ENCODE measurements at regions not wholly inside any gene's neighbourhood (a gene's known extent, or its start where the extent isn't known, plus 50 kb on each side); places are given as distances from the start of the nearest gene placed in this dataset.

- no peak for DNase-seq (ENCODE audit: low spot score)
- Histone ChIP-seq H3K9me3 (ENCODE audit: low read length) (peaks cover 11% of the 10 kb centered on the region), H3K79me2 (ENCODE audit: insufficient read depth, low read length) (no peaks in the 10 kb centered on the region), H3K9ac (ENCODE audit: insufficient read depth, low read depth, low read length) (no peak overlapping the region), H2AFZ (ENCODE audit: low read length) (no peak overlapping the region), H3K27me3 (ENCODE audit: control insufficient read depth in 1 of 2, insufficient read depth in 2 of 2, low read length in 2 of 2) (no peaks in the 10 kb centered on the region), H3K27ac (ENCODE audit: extremely low read length, insufficient read depth, low read length) (no peak overlapping the region), H4K20me1 (ENCODE audit: insufficient read depth, low read length) (no peaks in the 10 kb centered on the region), H3K4me3 (replicated peaks in 1 of 3; ENCODE audit: insufficient read depth in 1 of 3, low read depth in 2 of 3, low read length in 3 of 3) (no peak overlapping the region), H3K4me1 (ENCODE audit: insufficient read depth, low read length) (no peaks in the 10 kb centered on the region), H3K36me3 (replicated peaks in 1 of 2; ENCODE audit: control insufficient read depth in 1 of 2, insufficient read depth in 2 of 2, low read length in 2 of 2) (no peaks in the 10 kb centered on the region), H3K4me2 (ENCODE audit: low read depth, low read length) (no peak overlapping the region)
- in situ Hi-C loops (cut with HindIII; ENCODE audit: extremely low pct_ligation_motif_present, low pct_unique_long_range_greater_than_20kb) (no loop called here), intact Hi-C loops (cut with micrococcal nuclease; ENCODE audit: unreplicated experiment) (no loop called here)
- no TSS peak for BruUV-seq (replicated peaks)
- ATAC-seq: no peak
- POLR2A ChIA-PET: no interaction called here
- CTCF ChIA-PET (ENCODE audit: low intra/inter-chr PET ratio, low total read pairs): no interaction called here
- TF ChIP-seq HOXA9 (CRISPR knock-in tag; IDR thresholded peaks at IDR 0.05; ENCODE audit: borderline replicate concordance): no peak
- TF ChIP-seq ZNF224 (CRISPR knock-in tag; IDR thresholded peaks at IDR 0.05): no peak
- TF ChIP-seq AGO1 (IDR thresholded peaks at IDR 0.05; ENCODE audit: low read depth, low read length, poor library complexity, severe bottlenecking): no peak
- no peak for TF ChIP-seq ZGPAT (CRISPR knock-in tag; IDR thresholded peaks at IDR 0.05)
- TF ChIP-seq HOXD1 (CRISPR knock-in tag; IDR thresholded peaks at IDR 0.05): no peak
- no peak for TF ChIP-seq ZNF83 (CRISPR knock-in tag; IDR thresholded peaks at IDR 0.05; ENCODE audit: borderline replicate concordance)
- no peak for TF ChIP-seq CHCHD3 (CRISPR knock-in tag; IDR thresholded peaks at IDR 0.05)
- no peak for TF ChIP-seq MAFG (CRISPR knock-in tag; IDR thresholded peaks at IDR 0.05)
- TF ChIP-seq ZSCAN30 (CRISPR knock-in tag; IDR thresholded peaks at IDR 0.05): no peak
- TF ChIP-seq, protein P1, sequence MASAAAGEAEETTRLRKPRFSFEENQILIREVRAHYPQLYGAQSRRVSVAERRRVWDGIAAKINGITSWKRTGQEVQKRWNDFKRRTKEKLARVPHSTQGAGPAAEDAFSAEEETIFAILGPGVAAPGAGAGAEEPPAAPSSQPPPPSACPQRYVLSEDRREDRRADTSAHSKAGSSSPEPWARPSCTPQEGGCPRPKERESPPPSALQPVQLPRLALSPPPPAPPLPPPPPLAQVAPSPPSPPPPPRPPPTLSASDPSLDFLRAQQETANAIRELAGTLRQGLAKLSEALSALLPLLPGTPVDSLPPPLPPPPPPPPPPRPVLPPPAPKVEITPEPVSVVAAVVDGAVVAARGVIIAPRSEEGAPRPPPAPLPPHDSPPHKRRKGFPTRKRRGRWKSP (CRISPR knock-in tag; IDR thresholded peaks at IDR 0.05): no peak
- no peak for FAIRE-seq
- 0% methylated on average over 1 of the region's 1 CpG for WGBS (ENCODE audit: low lambda C conversion rate)
Observed at GRCh38 chr2:188819011-188819410, 155.2 kb upstream of the COL3A1 start.
